HG02571 (cell line): ENCODE measurements at regions not wholly inside any gene's neighbourhood (a gene's known extent, or its start where the extent isn't known, plus 50 kb on each side); places are given as distances from the start of the nearest gene placed in this dataset.

Experiments used
- ATAC-seq: cut with Tn5 transposase; IDR thresholded peaks from one replicate; pipeline ENCODE4 v1.9.1; 2021; ENCODE audit warnings: mild to moderate bottlenecking, moderate library complexity; ENCODE audit not compliant: unreplicated experiment

GRCh38 chr7:22627136-22627535 lies 99.9 kb upstream of the IL6 start:
- ATAC-seq: no peak

- no peak for ATAC-seq
These were observed 101.7 kb upstream of the IL6 start for GRCh38 chr7:22625251-22625650.

- no peak for ATAC-seq
These were observed 102.2 kb upstream of the IL6 start for GRCh38 chr7:22624781-22625180.

GRCh38 chr7:22622116-22622785 lies 104.7 kb upstream of the IL6 start:
- ATAC-seq: no peak

DNA sequence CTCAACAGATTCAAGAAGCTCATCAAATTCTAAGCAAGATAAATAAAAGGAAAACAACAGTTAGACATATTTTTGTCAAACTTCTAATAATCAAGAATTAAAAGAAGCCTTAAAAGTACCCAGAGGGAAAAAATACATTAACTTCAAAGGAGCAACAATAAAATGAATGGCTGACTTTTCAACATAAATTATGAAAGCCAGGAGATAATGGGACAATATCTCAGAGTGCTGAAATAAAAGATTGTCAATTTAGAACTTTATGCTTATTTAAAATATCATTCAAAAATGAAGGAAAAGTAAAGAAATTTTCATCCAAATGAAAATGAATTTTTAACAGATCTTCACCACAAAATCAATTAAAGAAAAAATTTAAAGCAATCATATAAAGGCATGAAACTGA lies 108.5 kb upstream of the IL6 start:
- ATAC-seq: no peak

DNA sequence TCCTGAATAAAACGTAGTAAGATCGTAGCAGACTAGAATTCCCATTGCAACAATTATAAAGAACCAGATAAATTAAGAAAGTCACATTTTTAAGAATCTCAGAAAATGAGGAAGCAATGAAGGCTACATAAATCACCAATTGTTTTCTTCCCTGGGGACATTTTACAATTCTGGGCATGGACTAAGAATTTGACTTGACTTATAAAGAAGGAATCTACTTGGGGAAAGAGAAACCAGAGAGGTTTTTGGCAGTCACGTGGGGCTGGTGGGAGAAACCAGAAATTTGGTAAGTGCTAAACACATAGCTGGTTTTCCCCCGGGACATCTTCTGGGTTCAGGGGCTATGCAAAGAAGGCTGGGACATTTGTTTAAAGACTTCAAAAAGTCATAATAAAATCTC lies 109.8 kb upstream of the IL6 start:
- ATAC-seq: no peak

DNA sequence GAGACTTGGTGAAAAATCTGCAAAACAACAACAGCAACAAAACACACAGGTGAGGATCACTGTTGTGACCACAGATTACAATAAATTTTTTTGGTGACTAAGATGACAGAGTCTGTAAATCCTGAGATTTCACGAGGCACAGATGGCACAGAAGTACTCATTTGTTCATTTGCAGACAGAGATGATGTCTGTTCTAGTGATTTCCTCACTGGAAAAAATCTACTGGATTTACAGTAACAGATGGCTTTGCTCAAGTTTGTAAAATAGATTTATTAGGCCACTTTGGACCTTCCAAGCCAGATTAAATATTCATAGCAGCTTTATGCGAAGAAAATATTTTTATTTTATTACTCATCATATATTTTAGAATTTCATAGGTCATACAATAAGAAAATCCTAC lies 113.5 kb upstream of the IL6 start:
- no peak for ATAC-seq

GRCh38 chr7:22612776-22613175 lies 112.8 kb upstream of the STEAP1B start:
- ATAC-seq: no peak

DNA sequence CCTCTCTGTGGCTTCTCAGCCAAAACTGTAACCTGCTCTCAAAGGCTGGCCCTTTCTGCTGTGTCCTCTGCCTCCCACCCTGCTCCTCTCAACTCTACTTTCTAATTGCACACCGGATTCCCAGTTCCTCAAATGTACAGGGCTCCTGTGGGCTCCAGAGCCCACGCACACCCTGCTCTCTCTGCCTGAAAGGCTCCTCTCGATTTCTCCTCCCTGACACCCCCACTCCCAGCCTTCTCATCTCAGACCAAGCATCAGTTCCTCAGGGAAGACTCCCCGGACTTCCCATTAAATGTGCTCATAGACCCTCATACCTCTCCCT lies 111.7 kb upstream of the STEAP1B start:
- peak; percentile 77 for ATAC-seq

GRCh38 chr7:22610951-22611757 lies 111.2 kb upstream of the STEAP1B start:
- ATAC-seq: no peak

- ATAC-seq: no peak
These were observed 110.3 kb upstream of the STEAP1B start for GRCh38 chr7:22610263-22610662.

DNA sequence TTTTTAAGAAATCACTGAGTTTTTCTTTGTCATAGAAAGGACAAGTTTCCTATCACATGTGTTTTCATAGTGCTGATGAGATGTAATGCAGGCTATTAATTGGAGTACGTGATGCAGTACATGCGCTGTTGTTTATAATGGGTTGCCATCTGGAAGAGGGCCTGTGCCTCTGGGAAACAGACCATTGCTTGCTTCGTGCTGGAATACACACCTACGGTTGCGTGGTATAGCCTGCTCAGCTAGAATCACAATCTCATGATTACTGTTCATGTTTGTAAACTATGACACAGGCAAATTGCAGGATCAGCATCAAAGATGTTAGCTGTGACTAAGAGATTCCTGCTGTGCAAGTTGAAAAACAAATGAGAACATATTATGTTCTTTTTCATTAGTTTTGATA lies 107.2 kb upstream of the STEAP1B start:
- no peak for ATAC-seq

DNA sequence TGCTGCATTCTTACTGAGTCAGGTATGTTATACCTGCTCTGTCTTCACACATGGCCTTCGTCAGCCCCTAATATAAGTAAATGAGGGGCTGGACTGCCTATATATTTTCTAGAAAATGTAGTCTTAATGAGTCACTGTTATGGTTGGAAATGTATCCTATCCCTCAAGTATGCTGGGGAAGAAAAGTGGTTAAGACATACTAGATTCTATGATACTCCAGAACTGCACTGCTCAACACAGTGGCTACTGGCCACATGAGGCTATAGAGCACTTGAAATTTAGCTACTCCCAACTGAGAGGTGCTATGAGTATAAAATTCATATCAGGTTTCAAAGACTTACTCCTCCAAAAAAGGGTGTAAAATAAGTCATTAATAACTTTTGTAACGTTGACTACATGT lies 104.3 kb upstream of the STEAP1B start:
- ATAC-seq: no peak

- ATAC-seq: no peak
These were observed 102.0 kb upstream of the STEAP1B start for GRCh38 chr7:22601812-22602565.

DNA sequence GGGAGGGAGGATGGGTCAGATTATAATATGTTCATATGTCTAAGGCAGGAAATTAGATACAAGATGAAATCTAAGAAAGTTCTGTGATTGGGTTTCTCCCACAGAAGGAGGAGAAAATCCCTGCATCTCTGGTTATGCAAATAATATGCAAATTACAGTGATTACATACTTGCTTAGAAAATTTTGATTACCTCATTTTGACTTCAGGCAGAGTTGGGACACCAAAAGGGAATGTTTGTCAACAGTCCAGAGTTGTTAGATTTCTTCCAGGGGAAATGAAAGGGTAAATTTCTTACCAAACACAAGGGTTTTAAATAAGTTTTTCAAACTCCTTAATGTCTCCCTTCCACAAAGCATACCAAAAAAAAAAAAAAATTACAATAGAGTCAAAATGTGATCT lies 101.4 kb upstream of the STEAP1B start:
- ATAC-seq: no peak

GRCh38 chr7:22601003-22601402 lies 101.0 kb upstream of the STEAP1B start:
- no peak for ATAC-seq

DNA sequence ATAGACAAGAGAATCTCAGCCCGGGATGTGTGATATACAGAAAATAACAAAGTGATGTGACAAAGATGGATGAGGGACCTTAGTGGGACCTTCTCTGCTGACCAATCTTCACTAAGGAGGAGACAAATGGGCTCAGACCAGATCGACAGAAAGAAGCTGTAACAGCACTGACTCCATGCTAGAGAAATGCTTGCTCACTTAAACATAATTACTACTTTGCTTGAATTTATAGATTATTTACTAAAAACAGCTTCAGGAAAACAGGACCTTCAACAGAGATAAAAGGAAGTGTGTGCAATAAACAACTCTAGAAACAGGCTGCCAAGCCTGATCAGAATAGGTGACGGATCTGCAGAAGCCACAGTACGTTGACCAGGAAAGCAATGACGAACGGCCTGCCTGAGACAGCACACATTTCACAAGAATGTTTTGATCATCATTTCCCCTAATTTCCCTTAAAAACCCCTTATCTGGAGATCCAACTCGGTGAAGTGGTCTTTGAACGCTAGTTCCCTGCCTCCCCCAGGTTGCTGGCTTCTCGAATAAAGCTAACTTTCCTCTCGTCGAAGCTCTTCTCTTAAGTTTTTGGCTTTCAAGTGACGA lies 98.4 kb upstream of the STEAP1B start:
- no peak for ATAC-seq

DNA sequence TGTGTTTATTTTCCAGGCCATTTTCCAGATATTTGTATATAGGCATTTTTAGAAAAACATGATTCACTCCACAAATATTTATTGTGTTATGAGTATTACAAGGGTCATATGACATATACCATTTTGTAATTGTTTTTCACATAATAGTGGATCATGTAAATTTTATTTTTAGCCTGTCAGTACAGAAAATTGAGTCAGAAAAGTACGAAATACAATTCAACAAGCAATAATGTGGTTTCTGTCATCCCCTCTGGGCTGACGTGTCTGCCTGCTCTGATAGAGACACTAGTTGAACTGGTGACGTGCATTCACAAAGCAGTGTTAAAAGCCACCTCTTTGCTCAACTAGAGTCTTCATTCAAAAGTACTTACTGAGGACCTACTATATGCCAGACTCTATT lies 97.9 kb upstream of the STEAP1B start:
- no peak for ATAC-seq

GRCh38 chr7:22596763-22597400 lies 96.9 kb upstream of the STEAP1B start:
- no peak for ATAC-seq

DNA sequence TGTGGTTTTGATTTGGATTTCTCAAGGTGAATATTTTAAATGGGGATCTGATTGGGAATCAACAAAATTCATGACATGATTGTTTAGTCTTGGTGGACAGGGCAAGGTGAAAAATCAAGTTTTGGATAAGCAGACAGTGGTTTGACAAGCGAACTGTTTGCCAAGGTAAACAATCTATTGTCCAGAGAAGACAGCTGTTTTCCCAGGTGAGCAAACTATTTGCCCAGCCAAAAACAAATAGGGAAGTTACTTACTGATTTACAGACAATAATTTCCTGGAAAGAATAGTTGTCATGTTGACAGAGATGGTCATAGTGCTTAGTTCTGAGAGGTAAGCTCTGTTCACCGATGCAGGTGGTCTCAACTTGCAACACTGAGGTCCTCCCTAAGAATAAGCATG lies 94.0 kb upstream of the STEAP1B start:
- ATAC-seq: no peak

DNA sequence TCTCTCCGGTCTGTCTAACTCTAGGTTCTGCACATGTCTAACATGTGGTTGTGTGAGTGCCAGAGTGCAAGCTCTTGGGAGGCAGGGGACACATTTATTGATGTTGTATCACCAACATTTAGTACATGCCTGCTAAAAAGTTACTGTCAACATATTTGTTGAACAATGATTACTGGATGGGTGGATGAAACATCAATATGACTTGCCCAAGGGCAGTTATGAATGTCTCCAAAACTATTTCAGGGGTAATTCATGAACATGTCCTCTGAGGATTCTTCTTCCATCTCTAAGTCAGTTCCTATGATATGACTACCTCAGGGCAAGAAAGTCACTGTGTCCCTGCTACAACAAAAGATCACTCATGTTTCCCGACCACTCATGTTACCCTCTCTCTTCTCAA lies 91.3 kb upstream of the STEAP1B start:
- no peak for ATAC-seq
